Gastrocnemius medialis (tissue), 4 donors: ENCODE measurements at regions not wholly inside any gene's neighbourhood (a gene's known extent, or its start where the extent isn't known, plus 50 kb on each side); places are given as distances from the start of the nearest gene placed in this dataset.

ENCODE experiments used
- ATAC-seq, 2 donors: fragments of 150-250 bp; one replicate each; pipeline ENCODE4 v1.9.1; 2016
- DNase-seq, 2 donors: peaks; one replicate each; pipeline ENCODE4 v3.0.0-alpha.2; 2019
- H3K27ac ChIP-seq, 4 donors: fragments of 200-600 bp; sonication (generic); 1 replicate in 1 of 4; 2 replicates in 3 of 4; pipeline ENCODE4 v1.5.1; 2016 to 2018; ENCODE audit warnings: mild to moderate bottlenecking in 2 of 4, moderate library complexity in 1 of 4
- H3K27me3 ChIP-seq, 3 donors: fragments of 200-600 bp; sonication (generic) in 2 of 3; 1 replicate in 1 of 3; 2 replicates in 2 of 3; pipeline versions ENCODE4 v1.5.1 to v1.6.0; 2016 to 2019; ENCODE audit warnings: mild to moderate bottlenecking in 1 of 3, moderate library complexity in 1 of 3
- H3K36me3 ChIP-seq, 2 donors: fragments of 200-600 bp; sonication (generic) in 1 of 2; one replicate each; pipeline ENCODE4 v1.5.1; 2017 to 2018
- H3K4me1 ChIP-seq, 2 donors: fragments of 200-600 bp; sonication (generic) in 1 of 2; one replicate each; pipeline ENCODE4 v1.5.1; 2016 to 2017; ENCODE audit warnings: mild to moderate bottlenecking in 2 of 2
- H3K4me3 ChIP-seq, 4 donors: fragments of 200-600 bp; sonication (generic) in 3 of 4; 1 replicate in 1 of 4; 2 replicates in 3 of 4; pipeline ENCODE4 v1.5.1; 2016 to 2019; ENCODE audit warnings: mild to moderate bottlenecking in 2 of 4
- H3K9me3 ChIP-seq, 3 donors: fragments of 200-600 bp; sonication (generic) in 2 of 3; 1 replicate in 1 of 3; 2 replicates in 2 of 3; pipeline ENCODE4 v1.5.1; 2016 to 2019
- CTCF ChIP-seq, 5 experiments: fragments of 450-650 bp in 3 of 5; fragments of 200-600 bp in 2 of 5; sonication (generic) in 2 of 5; IDR thresholded peaks in 4 of 5; conservative IDR thresholded peaks in 1 of 5; 1 replicate in 4 of 5; 2 replicates in 1 of 5; pipeline ENCODE4 v1.5.1; 2016 to 2019; ENCODE audit warnings: antibody characterized with exemption in 5 of 5, mild to moderate bottlenecking in 3 of 5, moderate library complexity in 3 of 5
- POLR2A ChIP-seq, 2 donors: fragments of 450-650 bp; IDR thresholded peaks; one replicate each; pipeline ENCODE4 v1.6.1; 2017; ENCODE audit warnings: antibody characterized with exemption in 2 of 2, mild to moderate bottlenecking in 2 of 2, moderate library complexity in 2 of 2
- in situ Hi-C, 4 donors: fragments of 200-750 bp; cut with MboI; loops; one replicate each; pipeline versions ENCODE4 v1.15.0 to v1.8.0; 2017; ENCODE audit warnings: low sequenced_read_pairs in 4 of 4
- intact Hi-C: fragments of 100-400 bp; cut with DNase I; formaldehyde crosslinking; loops from one replicate; pipeline ENCODE4 v1.15.1; 2023; ENCODE audit warnings: low total_unique reads

DNA sequence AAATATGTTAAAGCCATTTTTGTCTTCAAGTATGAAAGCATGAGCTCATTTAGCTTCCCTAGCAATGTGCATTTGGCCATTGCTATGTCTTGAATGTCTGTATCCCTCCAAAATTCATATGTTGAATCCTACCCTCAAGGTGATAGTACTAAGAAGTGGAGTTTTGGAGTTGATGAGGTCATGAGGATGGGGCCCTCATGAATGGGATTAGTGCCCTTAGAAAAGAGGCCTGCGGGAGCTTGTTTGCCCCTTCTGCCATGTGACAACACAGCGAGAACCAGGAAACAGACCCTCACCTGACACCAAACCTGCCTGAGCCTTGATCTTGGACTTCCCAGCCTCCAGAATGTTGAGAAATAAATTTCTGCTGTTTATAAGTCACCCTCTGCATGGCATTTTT, 61.3 kb upstream of the UCN3 start:
- ATAC-seq (no peak), DNase-seq (no peak)
- H3K27me3 ChIP-seq, result no peaks in the 10 kb centered on the region
- in situ Hi-C loops (no loop called here), intact Hi-C loops (no loop called here)
- TF ChIP-seq CTCF (IDR thresholded peaks at IDR 0.05 in 4 of 5, conservative IDR thresholded peaks at IDR 0.05 in 1 of 5), result no peak
- no peak for TF ChIP-seq POLR2A (IDR thresholded peaks at IDR 0.05)
- H3K4me3 ChIP-seq, result no peak overlapping the region
- no peaks in the 10 kb centered on the region for H3K36me3 ChIP-seq
- H3K9me3 ChIP-seq, result no peaks in the 10 kb centered on the region
- H3K4me1 ChIP-seq, result no peaks in the 10 kb centered on the region
- H3K27ac ChIP-seq, result no peak overlapping the region

- intact Hi-C loops, result no loop called here
- H3K27ac ChIP-seq, result no peak overlapping the region
- H3K27me3 ChIP-seq, result no peaks in the 10 kb centered on the region
- H3K36me3 ChIP-seq, result no peaks in the 10 kb centered on the region
- in situ Hi-C loops, result no loop called here
- no peaks in the 10 kb centered on the region for H3K9me3 ChIP-seq
- TF ChIP-seq POLR2A (IDR thresholded peaks at IDR 0.05) (no peak), CTCF (IDR thresholded peaks at IDR 0.05 in 4 of 5, conservative IDR thresholded peaks at IDR 0.05 in 1 of 5) (no peak)
- H3K4me1 ChIP-seq, result no peaks in the 10 kb centered on the region
- no peak overlapping the region for H3K4me3 ChIP-seq
- ATAC-seq (peak in 1 of 2 donors; percentile 53), DNase-seq (no peak)
Measured at GRCh38 chr10:5305374-5305773, 59.4 kb upstream of the UCN3 start.

- no peak for DNase-seq
- intact Hi-C loops (no loop called here), in situ Hi-C loops (no loop called here)
- no peak for ATAC-seq
- H3K4me1 ChIP-seq, result no peaks in the 10 kb centered on the region
- no peak overlapping the region for H3K4me3 ChIP-seq
- no peak for TF ChIP-seq CTCF (IDR thresholded peaks at IDR 0.05 in 4 of 5, conservative IDR thresholded peaks at IDR 0.05 in 1 of 5)
- no peak for TF ChIP-seq POLR2A (IDR thresholded peaks at IDR 0.05)
- no peaks in the 10 kb centered on the region for H3K9me3 ChIP-seq
- no peaks in the 10 kb centered on the region for H3K27me3 ChIP-seq
- no peak overlapping the region for H3K27ac ChIP-seq
- H3K36me3 ChIP-seq, result no peaks in the 10 kb centered on the region
Measured at GRCh38 chr10:5310914-5311313, 53.9 kb upstream of the UCN3 start.

GRCh38 chr10:5311617-5312016, 53.1 kb upstream of the UCN3 start:
- ATAC-seq (no peak), DNase-seq (no peak)
- TF ChIP-seq POLR2A (IDR thresholded peaks at IDR 0.05) (no peak), CTCF (IDR thresholded peaks at IDR 0.05 in 4 of 5, conservative IDR thresholded peaks at IDR 0.05 in 1 of 5) (no peak)
- no peak overlapping the region for H3K4me3 ChIP-seq
- no peaks in the 10 kb centered on the region for H3K27me3 ChIP-seq
- no peak overlapping the region for H3K27ac ChIP-seq
- in situ Hi-C loops (no loop called here), intact Hi-C loops (no loop called here)
- no peaks in the 10 kb centered on the region for H3K36me3 ChIP-seq
- no peaks in the 10 kb centered on the region for H3K9me3 ChIP-seq
- no peaks in the 10 kb centered on the region for H3K4me1 ChIP-seq

GRCh38 chr10:5314840-5315239, 49.9 kb upstream of the UCN3 start:
- no peak overlapping the region for H3K27ac ChIP-seq
- intact Hi-C loops (no loop called here), in situ Hi-C loops (no loop called here)
- H3K4me1 ChIP-seq, result no peaks in the 10 kb centered on the region
- no peaks in the 10 kb centered on the region for H3K27me3 ChIP-seq
- H3K4me3 ChIP-seq, result no peak overlapping the region
- no peaks in the 10 kb centered on the region for H3K36me3 ChIP-seq
- DNase-seq, result no peak
- TF ChIP-seq POLR2A (IDR thresholded peaks at IDR 0.05) (no peak), CTCF (IDR thresholded peaks at IDR 0.05 in 4 of 5, conservative IDR thresholded peaks at IDR 0.05 in 1 of 5) (no peak)
- H3K9me3 ChIP-seq, result no peaks in the 10 kb centered on the region
- no peak for ATAC-seq
